LNCaP clone FGC (cell line): ENCODE measurements at regions not wholly inside any gene's neighbourhood (a gene's known extent, or its start where the extent isn't known, plus 50 kb on each side); places are given as distances from the start of the nearest gene placed in this dataset.

Source experiments
- DNase-seq: peaks from one replicate; pipeline ENCODE4 v3.0.0-alpha.2; 2011; ENCODE audit warnings: low read depth
- H3K4me3 ChIP-seq: 2 replicates; pipeline ENCODE4 v1.5.1; 2011; ENCODE audit warnings: mild to moderate bottlenecking, low read depth, low read length, control low read depth
- CTCF ChIP-seq: IDR thresholded peaks from 2 replicates; pipeline ENCODE4 v1.5.1; 2012; ENCODE audit warnings: mild to moderate bottlenecking; ENCODE audit not compliant: control insufficient read depth, insufficient read depth; ENCODE audit errors: extremely low read depth

DNA sequence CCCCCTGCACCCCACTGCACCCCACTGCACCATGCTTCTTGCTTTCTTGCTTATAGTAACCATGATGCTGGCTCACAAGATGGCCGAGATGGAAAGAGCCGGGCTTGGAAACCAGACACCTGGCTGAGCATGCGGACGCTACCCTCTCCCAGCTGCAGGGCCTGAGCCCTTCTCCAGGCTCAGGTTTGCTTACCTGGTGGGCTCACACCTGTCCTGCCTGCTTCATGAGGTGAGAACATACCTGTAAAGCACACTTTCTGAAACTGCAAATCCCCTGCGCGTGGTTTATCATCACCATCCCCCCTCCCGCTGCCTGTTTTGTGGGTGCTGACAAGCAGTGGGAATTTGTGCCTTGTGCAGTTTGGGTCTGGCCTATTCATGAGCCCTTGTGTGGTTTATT lies 302.7 kb downstream of the GLRX3 start:
- no peak overlapping the region for H3K4me3 ChIP-seq
- TF ChIP-seq CTCF: no peak
- no peak for DNase-seq

DNA sequence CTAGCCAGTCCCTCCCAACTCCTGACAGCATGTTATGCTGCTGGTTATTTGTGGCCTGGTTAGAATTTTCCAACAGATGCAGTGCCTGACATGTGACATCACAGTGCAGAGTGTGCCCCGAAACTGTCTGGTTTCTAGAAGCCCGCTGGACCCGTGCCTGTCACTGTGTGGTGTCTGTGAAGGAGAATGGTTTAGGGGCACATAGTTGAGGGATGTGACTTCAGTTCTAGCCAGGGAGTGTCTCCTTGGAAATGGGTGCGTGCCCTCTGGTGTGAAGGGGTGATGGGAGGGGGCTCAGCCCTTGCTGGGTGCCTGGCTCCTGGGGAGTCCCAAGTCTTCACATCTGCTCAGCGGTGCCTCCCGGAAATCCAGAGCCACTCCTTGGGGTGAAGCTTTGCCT lies 303.6 kb downstream of the GLRX3 start:
- DNase-seq: no peak
- TF ChIP-seq CTCF: no peak
- no peak overlapping the region for H3K4me3 ChIP-seq

GRCh38 chr10:130440494-130440893 lies 304.3 kb downstream of the GLRX3 start:
- no peak overlapping the region for H3K4me3 ChIP-seq
- no peak for DNase-seq
- TF ChIP-seq CTCF: no peak

DNA sequence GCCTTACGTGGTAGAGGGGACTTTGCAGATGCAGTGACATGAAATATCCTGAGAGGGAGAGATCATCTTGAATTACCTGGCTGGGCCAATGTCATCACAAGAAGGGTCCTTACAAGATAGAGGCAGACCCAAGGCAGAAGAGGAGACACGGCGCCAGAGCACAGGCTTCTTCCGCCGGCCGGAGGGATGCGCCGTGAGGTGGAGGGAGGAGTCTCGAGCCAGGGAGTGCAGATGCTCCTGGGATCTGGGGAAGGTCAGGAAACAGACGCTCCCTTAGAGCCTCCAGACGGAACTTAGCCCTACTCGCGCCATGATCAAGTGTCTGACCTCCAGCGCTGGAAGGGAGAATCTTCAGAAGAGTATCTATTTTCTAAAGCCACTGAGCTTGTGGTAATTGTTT lies 304.8 kb downstream of the GLRX3 start:
- no peak overlapping the region for H3K4me3 ChIP-seq
- DNase-seq: no peak
- no peak for TF ChIP-seq CTCF

DNA sequence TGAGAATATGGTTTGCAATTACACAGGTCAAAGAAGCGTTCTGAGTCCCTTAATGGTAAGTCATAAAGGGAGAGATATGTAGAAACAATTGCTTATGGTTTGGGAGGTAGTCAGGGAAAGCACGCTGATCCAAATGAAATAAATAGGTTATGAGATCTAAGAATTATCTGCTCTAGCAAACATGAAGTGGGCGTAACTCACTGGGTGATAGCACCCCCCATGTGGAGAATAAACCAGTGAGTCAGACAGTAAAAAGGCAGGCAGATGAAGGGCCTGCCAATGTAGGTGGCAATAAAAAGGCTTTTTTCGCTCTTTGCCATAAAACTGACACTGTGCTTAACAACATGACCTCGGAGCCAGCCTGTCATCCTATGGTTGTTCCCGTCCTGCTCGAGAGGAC lies 306.9 kb downstream of the GLRX3 start:
- no peak for DNase-seq
- H3K4me3 ChIP-seq: no peak overlapping the region
- no peak for TF ChIP-seq CTCF

GRCh38 chr10:130453036-130453720 lies 317.0 kb downstream of the GLRX3 start:
- no peak for DNase-seq
- no peak overlapping the region for H3K4me3 ChIP-seq
- no peak for TF ChIP-seq CTCF
